Esophagus squamous epithelium (tissue), 5 donors: ENCODE measurements at regions not wholly inside any gene's neighbourhood (a gene's known extent, or its start where the extent isn't known, plus 50 kb on each side); places are given as distances from the start of the nearest gene placed in this dataset.
"Not testable (repeated sequence)": the region's sequence is repeated elsewhere in the genome, so short reads cannot be mapped to it uniquely, and the experiment has no call there.

Experiments
- DNase-seq: peaks from one replicate; lab custom pipeline; 2025; lab: John Stamatoyannopoulos, UW
- H3K27ac ChIP-seq, 4 donors: fragments of 200-600 bp; sonication (generic); one replicate each; pipeline ENCODE4 v1.5.1; 2016 to 2019; ENCODE audit warnings: mild to moderate bottlenecking in 1 of 4
- H3K27me3 ChIP-seq, 4 donors: fragments of 200-600 bp; sonication (generic); 1 replicate in 3 of 4; 2 replicates in 1 of 4; pipeline versions ENCODE4 v1.5.1 to v1.6.0; 2017 to 2021; ENCODE audit warnings: antibody characterized with exemption in 1 of 4
- H3K36me3 ChIP-seq, 3 donors: fragments of 200-600 bp; sonication (generic); one replicate each; pipeline ENCODE4 v1.5.1; 2016 to 2019
- H3K4me1 ChIP-seq, 3 donors: fragments of 200-600 bp; sonication (generic); one replicate each; pipeline ENCODE4 v1.5.1; 2017 to 2019
- H3K4me3 ChIP-seq, 4 donors: fragments of 200-600 bp; sonication (generic); 1 replicate in 3 of 4; 2 replicates in 1 of 4; pipeline ENCODE4 v1.5.1; 2016 to 2019; ENCODE audit warnings: mild to moderate bottlenecking in 2 of 4, moderate library complexity in 1 of 4
- H3K9me3 ChIP-seq, 3 donors: fragments of 200-600 bp; sonication (generic); one replicate each; pipeline ENCODE4 v1.5.1; 2016 to 2019
- POLR2A ChIP-seq, 4 donors: fragments of 450-650 bp; IDR thresholded peaks; one replicate each; pipeline ENCODE4 v1.6.1; 2017; ENCODE audit warnings: antibody characterized with exemption in 4 of 4, mild to moderate bottlenecking in 4 of 4, moderate library complexity in 3 of 4
- WGBS, 2 donors: methylation state at CpG; one replicate each; pipeline ENCODE4 v1.1.5; 2018; 5-methylcytosine and 5-hydroxymethylcytosine counted together
- intact Hi-C: fragments of 100-400 bp; cut with DNase I; formaldehyde crosslinking; loops from one replicate; pipeline ENCODE4 v1.15.0; 2022
- TF ChIP-seq, protein P1 (sequence below), 6 experiments: fragments of 450-650 bp in 4 of 6; fragments of 200-600 bp in 2 of 6; sonication (generic) in 2 of 6; IDR thresholded peaks; one replicate each; pipeline ENCODE4 v1.5.1; 2016 to 2019; ENCODE audit warnings: antibody characterized with exemption in 6 of 6, mild to moderate bottlenecking in 4 of 6, moderate library complexity in 4 of 6
- donor health status: DM: yes; HTN: yes; CAD: no.

DNA sequence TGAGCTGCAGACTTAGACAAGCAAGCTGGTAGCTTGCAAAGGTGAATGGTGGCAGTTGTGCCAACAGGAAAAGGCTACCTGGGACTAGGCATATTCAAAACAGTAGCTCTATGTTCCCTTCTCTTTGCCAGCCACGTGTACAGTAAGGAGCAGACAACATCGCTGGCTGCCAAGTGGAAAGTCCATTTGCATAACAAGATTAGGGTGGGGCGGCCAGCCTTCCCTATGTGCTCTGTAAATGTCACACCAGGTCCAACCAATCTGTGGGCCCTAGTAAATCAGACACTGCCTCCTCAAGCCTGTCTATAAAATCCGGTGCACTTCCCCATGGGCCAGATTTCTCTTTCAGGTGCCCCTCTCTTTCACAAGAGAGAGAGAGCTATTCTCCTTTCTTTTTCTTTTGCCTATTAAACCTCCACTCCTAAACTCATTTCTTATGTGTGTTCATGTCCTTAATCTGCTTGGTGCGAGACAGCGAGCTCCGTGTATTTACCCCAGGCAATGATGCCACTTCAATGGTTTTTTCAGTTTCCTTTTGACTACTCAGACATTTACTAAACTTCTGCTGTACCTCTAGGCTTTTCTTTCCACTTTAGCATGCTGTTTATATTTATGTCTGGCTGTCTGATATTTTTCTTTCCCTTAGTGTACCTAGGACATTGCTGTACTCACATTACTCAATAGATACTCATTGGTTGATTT, 297.4 kb upstream of the GCFC2 start:
- H3K27me3 ChIP-seq = no peaks in the 10 kb centered on the region
- H3K4me1 ChIP-seq = no peaks in the 10 kb centered on the region
- no peak for TF ChIP-seq POLR2A (IDR thresholded peaks at IDR 0.05)
- TF ChIP-seq, protein P1, sequence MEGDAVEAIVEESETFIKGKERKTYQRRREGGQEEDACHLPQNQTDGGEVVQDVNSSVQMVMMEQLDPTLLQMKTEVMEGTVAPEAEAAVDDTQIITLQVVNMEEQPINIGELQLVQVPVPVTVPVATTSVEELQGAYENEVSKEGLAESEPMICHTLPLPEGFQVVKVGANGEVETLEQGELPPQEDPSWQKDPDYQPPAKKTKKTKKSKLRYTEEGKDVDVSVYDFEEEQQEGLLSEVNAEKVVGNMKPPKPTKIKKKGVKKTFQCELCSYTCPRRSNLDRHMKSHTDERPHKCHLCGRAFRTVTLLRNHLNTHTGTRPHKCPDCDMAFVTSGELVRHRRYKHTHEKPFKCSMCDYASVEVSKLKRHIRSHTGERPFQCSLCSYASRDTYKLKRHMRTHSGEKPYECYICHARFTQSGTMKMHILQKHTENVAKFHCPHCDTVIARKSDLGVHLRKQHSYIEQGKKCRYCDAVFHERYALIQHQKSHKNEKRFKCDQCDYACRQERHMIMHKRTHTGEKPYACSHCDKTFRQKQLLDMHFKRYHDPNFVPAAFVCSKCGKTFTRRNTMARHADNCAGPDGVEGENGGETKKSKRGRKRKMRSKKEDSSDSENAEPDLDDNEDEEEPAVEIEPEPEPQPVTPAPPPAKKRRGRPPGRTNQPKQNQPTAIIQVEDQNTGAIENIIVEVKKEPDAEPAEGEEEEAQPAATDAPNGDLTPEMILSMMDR (IDR thresholded peaks at IDR 0.05) = no peak
- no peak overlapping the region for H3K27ac ChIP-seq
- peaks cover 0 to 4% (median 0%) of the 10 kb centered on the region in 3 donors for H3K9me3 ChIP-seq
- intact Hi-C loops = no loop called here
- H3K36me3 ChIP-seq = no peaks in the 10 kb centered on the region
- no peak overlapping the region for H3K4me3 ChIP-seq
- no peak for DNase-seq
- 50 to 67% methylated on average over 6 to 7 of the region's 7 CpGs for WGBS, 2 donors

DNA sequence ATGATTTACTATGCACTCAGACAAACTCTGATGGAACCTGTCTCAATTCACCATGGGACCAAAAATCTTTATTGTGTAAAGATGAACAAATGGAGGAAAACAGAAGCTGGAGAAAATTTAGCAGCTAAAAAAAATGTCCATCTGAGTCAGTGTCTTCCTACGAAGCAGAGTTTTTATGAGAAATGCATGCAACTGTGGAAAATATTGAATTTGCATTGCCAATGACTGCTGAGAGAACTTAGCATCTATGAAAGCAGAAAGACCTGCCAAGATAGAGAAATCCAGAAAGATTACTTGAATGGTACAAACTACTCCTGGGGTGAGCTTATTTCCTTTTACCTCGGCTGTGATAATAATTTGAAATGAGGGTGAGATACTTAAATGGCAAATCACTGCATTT, 289.7 kb upstream of the GCFC2 start:
- no peak for TF ChIP-seq POLR2A (IDR thresholded peaks at IDR 0.05)
- TF ChIP-seq, protein P1 (IDR thresholded peaks at IDR 0.05) = no peak
- no peak for DNase-seq
- Histone ChIP-seq H3K36me3 (no peaks in the 10 kb centered on the region), H3K27ac (no peak overlapping the region), H3K4me1 (no peaks in the 10 kb centered on the region), H3K4me3 (no peak overlapping the region), H3K27me3 (no peaks in the 10 kb centered on the region), H3K9me3 (peaks cover 0 to 4% (median 0%) of the 10 kb centered on the region in 3 donors)
- 57 to 70% methylated on average over 2 of the region's 2 CpGs for WGBS, 2 donors
- intact Hi-C loops = no loop called here

DNA sequence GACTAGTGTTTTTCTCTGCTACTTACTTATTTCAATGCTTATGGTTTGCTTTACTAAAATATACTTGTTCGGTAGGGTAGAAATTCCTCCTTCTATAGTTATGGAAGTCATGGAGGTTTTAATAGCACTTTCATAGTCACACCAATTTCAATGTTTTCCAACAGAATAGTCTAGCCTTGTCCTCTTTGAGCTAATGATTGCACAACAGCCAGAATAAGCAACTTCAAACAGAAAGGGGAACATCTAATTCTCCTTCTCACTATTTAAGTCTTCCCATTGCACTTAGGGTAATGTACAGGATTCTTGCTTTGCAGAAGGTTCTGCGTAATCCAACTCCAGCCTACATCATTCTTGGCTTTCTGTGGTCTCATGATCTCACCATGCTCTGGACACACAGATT, 287.7 kb upstream of the GCFC2 start:
- Histone ChIP-seq H3K27ac (no peak overlapping the region), H3K4me1 (no peaks in the 10 kb centered on the region), H3K36me3 (no peaks in the 10 kb centered on the region), H3K4me3 (no peak overlapping the region), H3K9me3 (peaks cover 0 to 15% (median 6%) of the 10 kb centered on the region in 3 donors), H3K27me3 (no peaks in the 10 kb centered on the region)
- DNase-seq = no peak
- intact Hi-C loops = no loop called here
- 79 to 89% methylated on average over 2 of the region's 2 CpGs for WGBS, 2 donors
- TF ChIP-seq, protein P1 (IDR thresholded peaks at IDR 0.05) = no peak
- TF ChIP-seq POLR2A (IDR thresholded peaks at IDR 0.05) = no peak

DNA sequence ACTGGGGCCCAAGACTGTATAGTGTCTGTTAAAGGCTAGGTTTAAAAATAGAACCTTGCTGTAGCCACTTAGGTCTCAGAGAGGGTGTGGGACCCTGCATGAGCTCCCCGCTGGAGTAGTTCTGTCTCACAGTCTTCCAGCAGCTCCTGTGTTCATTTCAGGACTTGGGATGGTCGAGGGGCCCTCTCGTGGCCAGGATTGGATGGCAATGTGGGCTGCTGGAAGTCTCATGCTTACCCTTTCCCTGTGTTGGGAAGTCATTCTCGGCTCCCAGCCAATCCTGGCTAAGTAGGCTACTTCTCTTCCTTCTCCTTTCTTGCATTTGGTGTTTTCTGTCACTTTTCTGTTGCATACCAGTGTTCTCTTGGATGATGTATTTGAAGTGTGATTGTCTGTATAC, 284.0 kb upstream of the GCFC2 start:
- H3K27ac ChIP-seq = no peak overlapping the region
- no peaks in the 10 kb centered on the region for H3K36me3 ChIP-seq
- WGBS, 2 donors = 42 to 67% methylated on average over 1 to 4 of the region's 4 CpGs
- no peak overlapping the region for H3K4me3 ChIP-seq
- H3K4me1 ChIP-seq = no peaks in the 10 kb centered on the region
- H3K9me3 ChIP-seq = peaks cover 0 to 17% (median 6%) of the 10 kb centered on the region in 3 donors
- no peaks in the 10 kb centered on the region for H3K27me3 ChIP-seq
- TF ChIP-seq, protein P1 (IDR thresholded peaks at IDR 0.05) = no peak
- TF ChIP-seq POLR2A (IDR thresholded peaks at IDR 0.05) = no peak
- intact Hi-C loops = no loop called here
- DNase-seq = no peak

DNA sequence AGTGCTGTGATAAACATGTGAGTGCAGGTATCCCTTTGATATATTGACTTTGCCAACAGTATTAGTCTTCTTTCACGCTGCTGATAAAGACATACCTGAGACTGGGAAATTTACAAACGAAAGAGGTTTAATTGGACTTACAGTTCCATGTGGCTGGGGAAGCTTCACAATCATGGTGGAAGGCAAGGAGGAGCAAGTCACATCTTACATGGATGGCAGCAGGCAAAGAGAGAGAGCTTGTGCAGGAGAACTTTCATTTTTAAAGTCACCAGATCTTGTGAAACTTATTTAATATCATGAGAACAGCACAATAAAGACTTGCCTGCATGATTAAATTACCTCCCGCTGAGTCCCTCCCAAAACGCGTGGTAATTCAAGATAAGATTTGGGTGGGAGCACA, 277.9 kb upstream of the GCFC2 start:
- H3K9me3 ChIP-seq, DNase-seq, H3K4me3 ChIP-seq, H3K27ac ChIP-seq, H3K27me3 ChIP-seq, intact Hi-C loops, H3K36me3 ChIP-seq, H3K4me1 ChIP-seq: not testable (repeated sequence)
- 83% methylated on average over 5 of the region's 5 CpGs for WGBS, 2 donors
